ENCODE measurements at regions not wholly inside any gene's neighbourhood (a gene's known extent, or its start where the extent isn't known, plus 50 kb on each side); places are given as distances from the start of the nearest gene placed in this dataset.
"Not testable (repeated sequence)": the region's sequence is repeated elsewhere in the genome, so short reads cannot be mapped to it uniquely, and the experiment has no call there.

- FAIRE-seq (no peak), DNase-seq (ENCODE audit: insufficient read length, low spot score) (no peak)
These were observed 351.2 kb upstream of the ATP10A start for GRCh38 chr15:26214290-26214689.

DNA sequence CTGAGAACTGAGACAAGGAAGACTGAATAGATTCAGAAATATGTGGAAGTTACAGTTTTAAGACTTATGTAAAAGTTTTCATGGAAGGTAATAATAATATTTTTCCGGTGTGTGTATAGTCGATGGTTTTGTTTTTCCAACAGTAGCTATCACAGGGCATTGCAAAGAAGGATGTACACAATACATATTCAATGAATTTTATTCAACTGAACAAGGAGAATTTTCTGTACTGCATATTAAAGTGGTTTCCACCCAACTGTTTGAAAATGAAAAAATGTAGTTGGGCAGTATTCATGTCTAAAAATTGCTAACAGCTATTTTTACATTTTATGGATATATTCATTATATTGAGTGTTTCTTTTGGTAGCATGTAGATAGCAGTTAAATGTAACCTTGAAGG, 350.3 kb upstream of the ATP10A start:
- FAIRE-seq, result no peak
- TF ChIP-seq POLR2A (IDR thresholded peaks at IDR 0.05; ENCODE audit: low read depth, low read length) (no peak), POU2F2 (IDR thresholded peaks at IDR 0.05; ENCODE audit: low read depth, low read length) (no peak), SPI1 (IDR thresholded peaks at IDR 0.05; ENCODE audit: low read depth, low read length) (no peak), TAF1 (IDR thresholded peaks at IDR 0.05; ENCODE audit: low read depth, low read length) (no peak), PAX5 (IDR thresholded peaks at IDR 0.05; ENCODE audit: insufficient read depth, low read length, severe bottlenecking) (no peak), POLR2AphosphoS5 (IDR thresholded peaks at IDR 0.05; ENCODE audit: low read depth, low read length) (no peak)
- no peak for DNase-seq (ENCODE audit: insufficient read length, low spot score)

More at GRCh38 chr15:26214290-26214689, 351.2 kb upstream of the ATP10A start:
- no peak for TF ChIP-seq POLR2AphosphoS5 (IDR thresholded peaks at IDR 0.05; ENCODE audit: low read depth, low read length)
- TF ChIP-seq POLR2A (IDR thresholded peaks at IDR 0.05; ENCODE audit: low read depth, low read length), result no peak

DNA sequence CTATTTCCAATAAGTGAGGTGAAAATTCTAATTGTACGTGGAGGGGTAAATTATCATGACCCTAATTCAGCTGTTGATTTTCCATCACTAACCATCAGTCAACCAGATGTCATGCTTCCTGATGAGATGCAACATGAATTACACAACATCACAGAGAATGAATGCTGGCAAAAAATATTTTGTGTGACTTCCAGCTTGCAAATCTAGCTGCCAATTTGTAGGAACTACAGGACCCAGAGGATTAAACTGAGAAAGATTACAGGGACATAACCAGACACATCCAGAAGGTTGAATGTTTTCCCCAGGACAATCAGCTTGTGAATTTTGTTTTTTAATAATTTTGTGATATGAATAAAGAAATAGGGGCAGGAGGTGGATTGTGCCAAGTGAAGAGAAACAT, 349.0 kb upstream of the ATP10A start:
- no peak for FAIRE-seq
- TF ChIP-seq PAX5 (IDR thresholded peaks at IDR 0.05; ENCODE audit: insufficient read depth, low read length, severe bottlenecking), result no peak
- no peak for TF ChIP-seq POLR2A (IDR thresholded peaks at IDR 0.05; ENCODE audit: low read depth, low read length)
- TF ChIP-seq TAF1 (IDR thresholded peaks at IDR 0.05; ENCODE audit: low read depth, low read length), result no peak
- TF ChIP-seq POLR2AphosphoS5 (IDR thresholded peaks at IDR 0.05; ENCODE audit: low read depth, low read length), result no peak
- TF ChIP-seq SPI1 (IDR thresholded peaks at IDR 0.05; ENCODE audit: low read depth, low read length), result no peak
- no peak for TF ChIP-seq POU2F2 (IDR thresholded peaks at IDR 0.05; ENCODE audit: low read depth, low read length)
- no peak for DNase-seq (ENCODE audit: insufficient read length, low spot score)

DNA sequence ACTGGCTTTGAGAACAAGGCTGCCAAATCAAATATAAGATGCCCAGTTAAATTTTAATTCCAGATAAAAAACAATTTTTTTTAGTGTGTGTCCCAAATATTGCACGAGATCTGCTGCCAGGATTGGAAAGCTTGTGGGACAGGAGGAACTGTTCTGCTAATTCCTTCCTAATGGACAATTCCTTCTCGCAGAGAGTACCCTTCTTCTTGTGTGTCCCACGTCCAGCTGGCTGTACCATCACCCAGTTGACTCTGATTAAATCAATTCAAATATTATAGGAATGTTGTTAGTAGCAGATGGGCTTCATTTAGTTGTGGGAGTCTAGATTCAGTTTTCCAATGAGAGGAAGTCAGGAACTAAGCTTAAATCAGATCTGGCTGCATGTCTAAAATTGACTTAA, 347.9 kb upstream of the ATP10A start:
- TF ChIP-seq POLR2AphosphoS5 (IDR thresholded peaks at IDR 0.05; ENCODE audit: low read depth, low read length) (no peak), TAF1 (IDR thresholded peaks at IDR 0.05; ENCODE audit: low read depth, low read length) (no peak)
- DNase-seq (ENCODE audit: insufficient read length, low spot score), result no peak
- FAIRE-seq, result no peak

DNA sequence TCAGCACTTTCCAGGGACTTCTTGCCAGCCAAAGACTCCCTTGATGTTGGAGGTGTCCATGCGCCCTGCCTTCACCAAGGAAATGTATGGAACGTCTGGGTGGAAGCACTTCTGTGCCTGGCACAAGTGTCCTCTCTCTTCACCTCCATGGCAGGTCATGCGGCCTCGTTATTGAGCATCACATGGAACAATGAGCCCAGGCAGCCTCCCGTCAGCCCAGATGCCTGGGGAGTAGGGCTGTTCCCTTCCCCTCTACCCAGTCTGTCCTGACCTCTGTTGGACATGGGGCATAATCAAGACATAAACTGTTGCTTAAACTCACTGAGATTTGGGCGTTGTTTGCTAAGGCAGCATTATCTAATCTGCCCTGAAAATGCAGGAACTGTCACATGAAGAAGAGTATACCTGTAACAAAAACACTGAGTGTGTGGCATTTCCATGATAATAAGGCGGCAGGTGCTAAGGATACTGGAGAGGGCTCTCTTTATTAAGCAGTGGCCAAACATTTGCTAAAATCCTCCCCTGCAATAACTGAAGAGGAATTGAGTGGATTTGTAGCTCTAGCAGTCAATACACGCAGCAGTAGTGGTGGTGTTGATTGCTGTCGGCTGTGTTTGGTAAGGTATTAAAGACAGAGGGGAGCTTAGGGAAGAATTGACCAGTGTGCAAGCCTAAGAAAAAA, 338.2 kb upstream of the ATP10A start:
- FAIRE-seq, result no peak
- DNase-seq (ENCODE audit: insufficient read length, low spot score), result no peak
- TF ChIP-seq SPI1 (IDR thresholded peaks at IDR 0.05; ENCODE audit: low read depth, low read length) (no peak), TAF1 (IDR thresholded peaks at IDR 0.05; ENCODE audit: low read depth, low read length) (no peak), POLR2A (IDR thresholded peaks at IDR 0.05; ENCODE audit: low read depth, low read length) (no peak), PAX5 (IDR thresholded peaks at IDR 0.05; ENCODE audit: insufficient read depth, low read length, severe bottlenecking) (no peak), POU2F2 (IDR thresholded peaks at IDR 0.05; ENCODE audit: low read depth, low read length) (no peak), POLR2AphosphoS5 (IDR thresholded peaks at IDR 0.05; ENCODE audit: low read depth, low read length) (no peak)

DNA sequence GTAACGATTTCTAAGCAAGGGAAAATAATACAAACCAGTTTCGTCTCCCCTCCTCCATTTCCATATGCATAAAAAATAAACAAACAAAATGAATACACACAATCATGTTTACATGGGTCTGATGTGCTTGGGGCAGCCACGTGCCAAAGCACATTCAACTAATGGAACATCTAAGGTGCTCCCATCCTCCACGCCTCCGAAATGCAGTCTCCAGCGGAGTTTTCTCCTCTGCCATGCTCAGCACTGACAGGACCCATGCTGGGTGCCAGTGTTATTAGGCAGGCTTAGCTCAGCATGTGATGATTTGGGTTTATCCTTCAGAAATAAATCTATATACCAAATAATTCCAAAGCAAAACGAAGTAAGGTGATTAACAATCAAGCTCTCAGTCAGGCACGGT, 337.3 kb upstream of the ATP10A start:
- TF ChIP-seq POU2F2 (IDR thresholded peaks at IDR 0.05; ENCODE audit: low read depth, low read length) (no peak), TAF1 (IDR thresholded peaks at IDR 0.05; ENCODE audit: low read depth, low read length) (no peak), POLR2AphosphoS5 (IDR thresholded peaks at IDR 0.05; ENCODE audit: low read depth, low read length) (no peak), POLR2A (IDR thresholded peaks at IDR 0.05; ENCODE audit: low read depth, low read length) (no peak), SPI1 (IDR thresholded peaks at IDR 0.05; ENCODE audit: low read depth, low read length) (no peak), PAX5 (IDR thresholded peaks at IDR 0.05; ENCODE audit: insufficient read depth, low read length, severe bottlenecking) (no peak)
- DNase-seq (ENCODE audit: insufficient read length, low spot score) (no peak), FAIRE-seq (no peak)

GRCh38 chr15:26197719-26198118, 334.6 kb upstream of the ATP10A start:
- TF ChIP-seq SPI1 (IDR thresholded peaks at IDR 0.05; ENCODE audit: low read depth, low read length), result no peak
- TF ChIP-seq POLR2AphosphoS5 (IDR thresholded peaks at IDR 0.05; ENCODE audit: low read depth, low read length), result no peak
- no peak for TF ChIP-seq POLR2A (IDR thresholded peaks at IDR 0.05; ENCODE audit: low read depth, low read length)
- TF ChIP-seq TAF1 (IDR thresholded peaks at IDR 0.05; ENCODE audit: low read depth, low read length), result no peak
- no peak for TF ChIP-seq POU2F2 (IDR thresholded peaks at IDR 0.05; ENCODE audit: low read depth, low read length)
- no peak for TF ChIP-seq PAX5 (IDR thresholded peaks at IDR 0.05; ENCODE audit: insufficient read depth, low read length, severe bottlenecking)
- FAIRE-seq, result no peak
- no peak for DNase-seq (ENCODE audit: insufficient read length, low spot score)

DNA sequence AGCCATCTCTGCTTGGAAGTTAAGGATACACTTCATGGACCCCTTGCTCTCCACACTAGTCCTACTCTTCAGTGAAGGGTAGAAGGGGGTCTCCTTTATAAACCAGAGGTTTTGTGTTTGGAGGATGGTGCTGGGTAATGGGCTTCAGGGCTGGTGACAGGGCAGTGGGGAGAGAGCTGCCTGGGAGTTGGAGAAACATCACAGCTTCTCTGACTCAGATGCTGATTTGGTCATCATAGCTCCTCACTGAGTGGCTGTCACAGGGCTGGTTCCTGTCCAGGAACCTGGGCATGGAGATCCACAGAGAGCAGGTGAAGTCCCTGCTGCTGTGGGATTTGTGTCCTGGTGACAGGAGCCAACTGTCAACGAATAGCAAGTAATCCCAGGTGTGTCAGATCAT, 333.9 kb upstream of the ATP10A start:
- FAIRE-seq (no peak), DNase-seq (ENCODE audit: insufficient read length, low spot score) (no peak)
- TF ChIP-seq PAX5 (IDR thresholded peaks at IDR 0.05; ENCODE audit: insufficient read depth, low read length, severe bottlenecking), result no peak
- no peak for TF ChIP-seq POLR2A (IDR thresholded peaks at IDR 0.05; ENCODE audit: low read depth, low read length)
- TF ChIP-seq TAF1 (IDR thresholded peaks at IDR 0.05; ENCODE audit: low read depth, low read length), result no peak
- no peak for TF ChIP-seq SPI1 (IDR thresholded peaks at IDR 0.05; ENCODE audit: low read depth, low read length)

- no peak for FAIRE-seq
- TF ChIP-seq PAX5 (IDR thresholded peaks at IDR 0.05; ENCODE audit: insufficient read depth, low read length, severe bottlenecking) (no peak), SPI1 (IDR thresholded peaks at IDR 0.05; ENCODE audit: low read depth, low read length) (no peak), POLR2AphosphoS5 (IDR thresholded peaks at IDR 0.05; ENCODE audit: low read depth, low read length) (no peak), POLR2A (IDR thresholded peaks at IDR 0.05; ENCODE audit: low read depth, low read length) (no peak), TAF1 (IDR thresholded peaks at IDR 0.05; ENCODE audit: low read depth, low read length) (no peak), POU2F2 (IDR thresholded peaks at IDR 0.05; ENCODE audit: low read depth, low read length) (no peak)
- DNase-seq (ENCODE audit: insufficient read length, low spot score), result no peak
These were observed 328.1 kb upstream of the ATP10A start for GRCh38 chr15:26191193-26191592.

- DNase-seq (ENCODE audit: insufficient read length, low spot score); FAIRE-seq: not testable (repeated sequence)
These were observed 323.0 kb upstream of the ATP10A start for GRCh38 chr15:26186138-26186537.

Data from GM12891 (cell line).